DMS 273 (cell line): ENCODE measurements at regions not wholly inside any gene's neighbourhood (a gene's known extent, or its start where the extent isn't known, plus 50 kb on each side); places are given as distances from the start of the nearest gene placed in this dataset.
"Not testable (repeated sequence)": the region's sequence is repeated elsewhere in the genome, so short reads cannot be mapped to it uniquely, and the experiment has no call there.

Experiments used
- DNase-seq: peaks from one replicate; lab custom pipeline; 2025; ENCODE audit not compliant: unreplicated experiment; lab: John Stamatoyannopoulos, UW

- not testable (repeated sequence) for DNase-seq
Observed at GRCh38 chr4:189622574-189622973, 318.1 kb upstream of the FRG1 start.

DNA sequence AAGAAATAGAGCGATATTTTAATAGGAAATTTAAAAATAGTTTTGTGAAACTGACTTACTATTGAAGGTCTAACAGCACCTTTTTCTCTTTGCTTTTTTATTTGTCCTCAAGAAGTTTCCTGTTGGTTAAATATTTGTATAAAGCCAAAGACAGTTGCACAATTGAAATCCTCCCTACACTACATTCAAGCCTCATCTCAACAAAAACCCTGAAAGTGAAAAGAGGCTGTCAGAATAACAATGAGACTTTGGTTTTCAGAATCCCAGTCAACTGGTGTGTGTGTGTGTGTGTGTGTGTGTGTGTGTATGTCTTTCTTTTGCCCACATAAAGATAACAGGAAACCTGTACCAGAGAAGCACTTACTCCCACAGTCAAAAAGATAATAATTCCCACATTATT, 313.6 kb upstream of the FRG1 start:
- DNase-seq = not testable (repeated sequence)

- not testable (repeated sequence) for DNase-seq
Observed at GRCh38 chr4:189629733-189630132, 310.9 kb upstream of the FRG1 start.

GRCh38 chr4:189630913-189631567, 309.6 kb upstream of the FRG1 start:
- DNase-seq = not testable (repeated sequence)

DNA sequence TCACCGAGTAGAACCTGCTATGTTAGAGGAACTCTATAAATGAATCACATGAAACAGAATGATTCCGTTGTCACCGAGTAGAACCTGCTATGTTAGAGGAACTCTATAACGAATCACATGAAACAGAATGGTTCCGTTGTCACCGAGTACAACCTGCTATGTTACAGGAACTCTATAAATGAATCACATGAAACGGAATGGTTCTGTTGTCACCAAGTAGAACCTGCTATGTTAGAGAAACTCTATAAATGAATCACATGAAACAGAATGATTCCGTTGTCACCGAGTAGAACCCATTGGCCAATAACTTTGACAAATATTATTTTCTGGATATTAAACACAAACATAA, 309.1 kb upstream of the FRG1 start:
- not testable (repeated sequence) for DNase-seq

DNA sequence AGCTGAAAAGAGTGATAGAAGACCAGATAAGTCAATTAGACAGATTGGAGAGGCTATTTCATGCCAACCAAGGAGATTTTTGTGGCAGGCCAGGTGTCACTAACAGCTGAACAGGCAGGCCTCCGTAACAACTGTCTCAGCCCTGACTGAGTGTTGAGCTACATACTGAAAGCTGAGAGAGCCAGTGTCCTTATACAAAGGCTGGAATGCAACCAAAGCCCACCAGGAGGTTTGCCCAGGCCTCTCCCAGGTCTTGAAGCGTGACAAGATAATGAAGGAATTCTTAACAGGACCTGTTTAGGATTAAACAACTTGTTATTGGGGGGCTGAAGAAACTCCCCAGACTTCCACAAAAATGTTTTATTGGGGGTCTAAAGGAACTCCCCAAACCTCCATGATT, 290.2 kb upstream of the FRG1 start:
- DNase-seq = not testable (repeated sequence)

- DNase-seq = not testable (repeated sequence)
Observed at GRCh38 chr4:189653130-189653653, 287.5 kb upstream of the FRG1 start.

DNA sequence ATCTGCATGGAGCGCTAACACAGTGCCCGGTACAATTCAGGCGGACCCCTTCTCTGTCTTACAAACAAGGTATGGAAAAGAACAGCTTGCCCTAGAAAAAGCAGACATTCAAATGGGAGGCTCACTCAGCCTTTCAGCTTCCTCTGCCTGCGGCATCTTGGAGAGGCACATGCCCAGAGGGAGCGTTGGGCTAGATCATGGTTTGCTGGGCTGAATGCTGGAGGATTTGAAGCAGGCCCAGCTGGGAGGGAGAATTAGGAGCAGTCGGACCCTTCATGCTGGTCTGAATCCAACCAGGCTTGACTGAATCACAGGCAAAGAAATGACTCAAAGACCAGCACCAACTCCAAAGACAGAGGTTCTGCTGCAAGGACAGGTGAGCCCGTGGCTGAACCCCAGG, 286.7 kb upstream of the FRG1 start:
- not testable (repeated sequence) for DNase-seq

DNA sequence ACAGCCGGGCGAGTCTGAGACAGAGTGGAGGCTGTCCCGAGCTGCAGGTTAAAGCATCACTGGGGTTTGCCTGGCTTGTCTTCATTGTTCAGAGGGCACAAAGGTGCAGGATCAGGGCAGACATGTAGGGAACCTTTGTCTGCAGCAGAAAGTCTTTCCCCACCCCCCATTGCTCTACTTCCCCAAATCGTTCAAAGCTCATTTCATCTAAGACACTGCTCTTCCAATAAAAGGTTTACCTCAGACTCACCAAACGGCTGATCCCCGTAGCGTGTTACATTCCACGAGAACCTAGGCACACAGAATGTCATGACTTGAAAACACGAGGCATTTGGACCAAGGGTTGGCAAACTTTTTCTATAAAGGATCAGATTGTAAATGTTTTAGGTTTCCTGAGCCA, 286.3 kb upstream of the FRG1 start:
- DNase-seq = not testable (repeated sequence)

- not testable (repeated sequence) for DNase-seq
Observed at GRCh38 chr4:189655817-189656216, 284.9 kb upstream of the FRG1 start.

DNA sequence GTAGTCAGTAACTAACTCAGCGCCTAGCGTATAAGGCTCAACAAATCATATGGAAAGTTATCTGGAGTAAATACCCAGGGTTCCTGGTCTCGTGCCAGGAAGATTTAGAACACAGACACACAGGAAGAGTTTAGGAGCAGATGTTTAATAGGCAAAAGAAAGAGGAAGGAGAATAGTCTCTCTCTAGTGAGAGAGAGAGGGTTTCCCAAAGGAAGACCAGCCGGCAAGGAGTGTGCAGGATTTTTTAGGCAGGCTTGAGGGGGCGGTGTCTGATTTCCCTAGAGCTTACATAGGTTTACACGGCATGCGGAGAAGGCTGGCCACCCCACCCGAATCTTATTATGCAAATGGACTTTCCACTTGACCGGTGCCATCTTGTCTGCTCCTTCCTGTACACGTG, 284.0 kb upstream of the FRG1 start:
- DNase-seq = no peak

- not testable (repeated sequence) for DNase-seq
Observed at GRCh38 chr4:189658259-189658658, 282.4 kb upstream of the FRG1 start.

DNA sequence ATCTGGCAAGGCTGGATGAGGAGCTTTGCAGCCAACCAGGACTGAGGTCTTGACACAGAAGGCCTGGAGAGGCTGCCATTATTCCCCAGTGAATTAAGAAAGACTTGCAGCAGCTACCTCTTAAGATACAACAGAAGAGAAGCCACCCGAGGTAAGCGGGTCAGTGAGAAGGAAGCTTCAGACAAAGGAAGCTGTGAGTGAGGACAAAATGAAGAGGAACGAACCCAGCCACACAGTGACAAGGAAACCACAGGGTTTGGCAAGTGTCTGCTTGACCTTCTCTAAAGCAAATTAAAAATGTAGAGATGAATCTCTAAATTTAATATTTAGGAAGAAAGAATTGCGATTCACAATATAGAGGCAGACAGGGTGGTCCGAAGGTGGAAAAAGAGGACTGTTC, 281.8 kb upstream of the FRG1 start:
- not testable (repeated sequence) for DNase-seq

DNA sequence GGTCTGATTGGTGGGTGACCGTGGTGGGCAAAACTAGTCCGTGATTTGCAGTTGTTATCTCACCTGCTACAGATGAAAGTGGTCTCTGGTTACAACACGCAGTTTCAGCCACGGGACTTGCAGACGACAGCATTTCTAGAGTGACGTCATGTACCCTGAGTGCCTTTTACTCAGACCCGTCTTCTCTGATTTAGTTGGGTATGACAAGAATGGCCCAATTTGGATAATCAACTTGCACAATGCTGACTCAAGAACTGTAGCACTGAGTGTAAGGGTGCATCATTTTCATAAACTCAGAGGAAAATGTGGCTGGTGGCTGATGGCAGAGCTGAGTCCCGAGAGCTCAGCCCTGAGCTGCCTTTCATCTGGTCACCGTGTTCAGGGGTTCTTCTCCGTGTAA, 281.4 kb upstream of the FRG1 start:
- no peak for DNase-seq

- DNase-seq = no peak
Observed at GRCh38 chr4:189660722-189661360, 279.8 kb upstream of the FRG1 start.

- no peak for DNase-seq
Observed at GRCh38 chr4:189664693-189665250, 275.9 kb upstream of the FRG1 start.

- not testable (repeated sequence) for DNase-seq
Observed at GRCh38 chr4:189665712-189666305, 274.9 kb upstream of the FRG1 start.

DNA sequence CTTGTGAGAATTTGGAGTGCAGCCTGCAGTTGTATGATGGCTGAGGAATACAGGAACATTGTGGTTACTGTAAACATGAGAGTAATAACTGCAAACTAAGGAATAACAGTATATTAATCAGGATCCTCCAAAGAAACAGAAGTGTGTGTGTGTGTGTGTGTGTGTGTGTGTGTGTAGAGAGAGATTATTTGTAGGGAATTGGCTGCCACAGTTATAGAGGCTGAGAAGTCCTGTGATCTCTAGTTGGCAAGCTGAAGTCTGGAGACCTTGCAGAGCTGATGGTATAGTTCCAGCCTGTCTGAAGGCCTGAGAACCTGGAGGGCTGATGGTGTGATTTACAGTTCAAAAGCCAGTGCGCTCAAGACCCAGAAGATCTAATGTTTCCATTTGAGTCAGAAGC, 273.3 kb upstream of the FRG1 start:
- not testable (repeated sequence) for DNase-seq

DNA sequence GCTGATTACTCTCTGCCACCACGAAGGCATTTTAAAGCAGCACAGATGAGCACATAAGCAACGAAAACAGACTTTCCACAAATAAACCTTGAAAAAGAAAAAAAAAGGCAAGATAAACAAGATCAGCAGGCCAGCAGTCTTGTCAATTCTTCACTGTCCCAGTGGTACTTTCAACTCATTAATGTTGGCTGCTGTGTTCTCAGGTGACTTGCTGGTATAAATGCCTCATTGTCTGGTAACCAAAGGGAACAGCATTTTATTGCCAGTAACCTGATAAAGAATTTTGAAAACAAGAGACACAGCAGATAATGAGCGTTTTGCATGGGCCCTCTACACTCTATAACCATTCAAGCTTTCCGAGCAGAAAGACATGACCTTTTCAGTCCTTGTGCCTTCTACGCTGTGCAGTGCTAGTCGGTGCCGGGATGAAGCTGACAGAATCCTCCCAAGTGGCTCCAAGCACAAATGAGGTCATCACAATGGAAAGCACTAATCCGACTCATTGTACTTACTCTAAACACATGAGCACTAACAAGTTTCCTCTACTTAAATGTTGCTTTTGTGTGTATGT, 242.9 kb upstream of the FRG1 start:
- not testable (repeated sequence) for DNase-seq

DNA sequence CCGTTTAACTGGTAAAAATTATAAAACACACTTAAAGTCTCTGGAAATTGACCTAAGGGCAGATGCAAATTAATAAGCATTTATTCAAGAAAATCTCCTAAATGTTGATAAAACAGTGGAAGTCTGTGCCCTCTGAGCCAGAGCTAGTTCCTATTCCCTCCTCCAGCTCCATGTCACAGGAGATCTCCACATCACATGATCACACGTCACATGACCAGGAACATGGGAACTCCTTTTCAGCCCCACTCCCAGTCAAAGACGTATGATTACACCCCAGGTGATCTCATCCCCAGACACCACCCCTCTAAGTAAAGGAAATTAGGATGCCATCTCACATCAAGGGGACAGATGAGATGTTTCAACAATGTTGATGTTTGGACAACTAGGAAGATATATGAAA, 237.7 kb upstream of the FRG1 start:
- DNase-seq = not testable (repeated sequence)

GRCh38 chr4:189706821-189707220, 233.9 kb upstream of the FRG1 start:
- not testable (repeated sequence) for DNase-seq
